Gastrocnemius medialis (tissue), 4 donors: ENCODE measurements at regions not wholly inside any gene's neighbourhood (a gene's known extent, or its start where the extent isn't known, plus 50 kb on each side); places are given as distances from the start of the nearest gene placed in this dataset.

Experiments used
- ATAC-seq, 2 donors: fragments of 150-250 bp; one replicate each; pipeline ENCODE4 v1.9.1; 2016
- DNase-seq, 2 donors: peaks; one replicate each; pipeline ENCODE4 v3.0.0-alpha.2; 2019
- H3K27ac ChIP-seq, 4 donors: fragments of 200-600 bp; sonication (generic); 1 replicate in 1 of 4; 2 replicates in 3 of 4; pipeline ENCODE4 v1.5.1; 2016 to 2018; ENCODE audit warnings: mild to moderate bottlenecking in 2 of 4, moderate library complexity in 1 of 4
- H3K27me3 ChIP-seq, 3 donors: fragments of 200-600 bp; sonication (generic) in 2 of 3; 1 replicate in 1 of 3; 2 replicates in 2 of 3; pipeline versions ENCODE4 v1.5.1 to v1.6.0; 2016 to 2019; ENCODE audit warnings: mild to moderate bottlenecking in 1 of 3, moderate library complexity in 1 of 3
- H3K36me3 ChIP-seq, 2 donors: fragments of 200-600 bp; sonication (generic) in 1 of 2; one replicate each; pipeline ENCODE4 v1.5.1; 2017 to 2018
- H3K4me1 ChIP-seq, 2 donors: fragments of 200-600 bp; sonication (generic) in 1 of 2; one replicate each; pipeline ENCODE4 v1.5.1; 2016 to 2017; ENCODE audit warnings: mild to moderate bottlenecking in 2 of 2
- H3K4me3 ChIP-seq, 4 donors: fragments of 200-600 bp; sonication (generic) in 3 of 4; 1 replicate in 1 of 4; 2 replicates in 3 of 4; pipeline ENCODE4 v1.5.1; 2016 to 2019; ENCODE audit warnings: mild to moderate bottlenecking in 2 of 4
- H3K9me3 ChIP-seq, 3 donors: fragments of 200-600 bp; sonication (generic) in 2 of 3; 1 replicate in 1 of 3; 2 replicates in 2 of 3; pipeline ENCODE4 v1.5.1; 2016 to 2019
- POLR2A ChIP-seq, 2 donors: fragments of 450-650 bp; IDR thresholded peaks; one replicate each; pipeline ENCODE4 v1.6.1; 2017; ENCODE audit warnings: antibody characterized with exemption in 2 of 2, mild to moderate bottlenecking in 2 of 2, moderate library complexity in 2 of 2
- in situ Hi-C, 4 donors: fragments of 200-750 bp; cut with MboI; loops; one replicate each; pipeline versions ENCODE4 v1.15.0 to v1.8.0; 2017; ENCODE audit warnings: low sequenced_read_pairs in 4 of 4
- intact Hi-C: fragments of 100-400 bp; cut with DNase I; formaldehyde crosslinking; loops from one replicate; pipeline ENCODE4 v1.15.1; 2023; ENCODE audit warnings: low total_unique reads
- TF ChIP-seq, protein P1 (sequence below), 5 experiments: fragments of 450-650 bp in 3 of 5; fragments of 200-600 bp in 2 of 5; sonication (generic) in 2 of 5; IDR thresholded peaks in 4 of 5; conservative IDR thresholded peaks in 1 of 5; 1 replicate in 4 of 5; 2 replicates in 1 of 5; pipeline ENCODE4 v1.5.1; 2016 to 2019; ENCODE audit warnings: antibody characterized with exemption in 5 of 5, mild to moderate bottlenecking in 3 of 5, moderate library complexity in 3 of 5

DNA sequence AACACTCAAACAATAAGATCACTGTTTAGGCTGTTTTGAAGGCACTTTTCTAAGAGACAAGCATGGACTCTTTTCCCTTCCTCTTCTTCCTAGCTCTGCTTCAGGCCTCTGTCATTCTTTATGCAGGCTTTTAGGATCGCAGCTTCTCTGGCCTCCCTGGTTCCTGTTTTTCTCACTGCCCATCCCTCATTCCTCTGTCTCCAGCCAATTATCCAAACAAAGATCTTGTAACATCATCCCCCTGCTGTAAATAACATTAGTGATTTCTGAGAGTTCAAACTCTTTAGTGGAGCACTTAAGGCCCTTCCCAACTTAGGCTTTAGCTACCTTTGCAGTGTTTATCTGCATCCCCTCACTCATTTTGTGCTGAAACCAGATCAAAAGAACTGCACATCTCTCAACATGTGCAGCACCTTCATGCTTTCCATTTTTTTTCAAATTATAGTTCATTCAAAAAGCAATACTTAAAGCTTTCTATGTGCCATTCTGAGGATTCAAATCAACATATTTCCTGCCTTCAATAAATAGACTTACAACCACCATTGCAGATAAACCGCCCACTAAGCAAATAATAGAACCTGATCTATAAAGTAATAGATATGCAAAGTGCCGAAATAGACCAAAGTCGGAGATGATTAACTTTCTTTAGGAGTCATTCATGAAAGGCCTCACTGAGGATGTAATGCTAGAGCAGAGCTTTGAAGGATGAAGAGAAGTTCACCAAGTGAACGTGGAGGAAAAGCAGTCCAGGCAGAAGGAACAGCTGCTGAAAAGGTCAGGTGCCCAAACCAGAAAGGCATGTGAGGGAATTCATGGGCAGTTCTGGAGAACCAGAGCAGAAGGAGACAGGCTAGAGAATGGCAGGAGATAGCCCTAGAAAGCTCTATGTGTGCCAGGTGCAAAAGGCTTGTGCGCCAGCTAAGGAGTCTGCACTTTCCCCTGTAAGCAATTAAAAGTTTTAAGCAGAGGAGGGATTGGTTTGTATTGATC, 95.8 kb upstream of the ZNF366 start:
- no peak for TF ChIP-seq POLR2A (IDR thresholded peaks at IDR 0.05)
- TF ChIP-seq, protein P1, sequence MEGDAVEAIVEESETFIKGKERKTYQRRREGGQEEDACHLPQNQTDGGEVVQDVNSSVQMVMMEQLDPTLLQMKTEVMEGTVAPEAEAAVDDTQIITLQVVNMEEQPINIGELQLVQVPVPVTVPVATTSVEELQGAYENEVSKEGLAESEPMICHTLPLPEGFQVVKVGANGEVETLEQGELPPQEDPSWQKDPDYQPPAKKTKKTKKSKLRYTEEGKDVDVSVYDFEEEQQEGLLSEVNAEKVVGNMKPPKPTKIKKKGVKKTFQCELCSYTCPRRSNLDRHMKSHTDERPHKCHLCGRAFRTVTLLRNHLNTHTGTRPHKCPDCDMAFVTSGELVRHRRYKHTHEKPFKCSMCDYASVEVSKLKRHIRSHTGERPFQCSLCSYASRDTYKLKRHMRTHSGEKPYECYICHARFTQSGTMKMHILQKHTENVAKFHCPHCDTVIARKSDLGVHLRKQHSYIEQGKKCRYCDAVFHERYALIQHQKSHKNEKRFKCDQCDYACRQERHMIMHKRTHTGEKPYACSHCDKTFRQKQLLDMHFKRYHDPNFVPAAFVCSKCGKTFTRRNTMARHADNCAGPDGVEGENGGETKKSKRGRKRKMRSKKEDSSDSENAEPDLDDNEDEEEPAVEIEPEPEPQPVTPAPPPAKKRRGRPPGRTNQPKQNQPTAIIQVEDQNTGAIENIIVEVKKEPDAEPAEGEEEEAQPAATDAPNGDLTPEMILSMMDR (IDR thresholded peaks at IDR 0.05 in 4 of 5, conservative IDR thresholded peaks at IDR 0.05 in 1 of 5) = no peak
- DNase-seq (no peak), ATAC-seq (no peak)
- H3K4me3 ChIP-seq = no peak overlapping the region
- in situ Hi-C loops (loop anchor here in 2 of 4 donors (25.0 kb wide), 2 partner anchors 209 to 359 kb away; partner anchors contain the start of genes FCHO2 (in 1 of the 2) and TNPO1 (in 1 of the 2)), intact Hi-C loops (no loop called here)
- no peaks in the 10 kb centered on the region for H3K27me3 ChIP-seq
- H3K27ac ChIP-seq = peak overlapping the region in 1 of 4 donors; percentile 29
- no peaks in the 10 kb centered on the region for H3K36me3 ChIP-seq
- peaks cover under 1 to 17% of the 10 kb centered on the region in 2 donors for H3K4me1 ChIP-seq
- no peaks in the 10 kb centered on the region for H3K9me3 ChIP-seq

DNA sequence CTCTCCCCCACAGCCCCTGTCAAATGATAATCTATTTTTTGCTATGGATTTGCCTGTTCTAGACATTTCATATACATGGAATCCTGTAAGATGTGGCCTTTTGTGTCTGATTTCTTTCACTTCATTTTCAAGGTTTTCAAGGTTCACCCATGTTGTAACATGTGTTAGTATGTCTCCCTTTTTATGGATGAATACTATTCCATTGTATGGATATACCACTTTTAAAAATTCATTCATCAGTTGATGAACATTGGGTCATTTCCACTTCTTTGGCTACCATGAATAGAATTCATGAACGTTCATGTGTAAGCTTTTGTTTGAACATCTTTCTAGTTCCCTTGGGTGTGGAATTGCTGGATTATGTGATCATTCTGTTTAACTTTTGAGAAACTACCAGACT, 94.7 kb upstream of the ZNF366 start:
- no peak for TF ChIP-seq POLR2A (IDR thresholded peaks at IDR 0.05)
- TF ChIP-seq, protein P1 (IDR thresholded peaks at IDR 0.05 in 4 of 5, conservative IDR thresholded peaks at IDR 0.05 in 1 of 5) = no peak
- ATAC-seq (no peak), DNase-seq (no peak)
- Histone ChIP-seq H3K27me3 (no peaks in the 10 kb centered on the region), H3K36me3 (no peaks in the 10 kb centered on the region), H3K4me1 (peaks cover 11 to 29% of the 10 kb centered on the region in 2 donors), H3K4me3 (no peak overlapping the region), H3K9me3 (no peaks in the 10 kb centered on the region), H3K27ac (no peak overlapping the region)
- in situ Hi-C loops (loop anchor here in 2 of 4 donors (25.0 kb wide), 2 partner anchors 210 to 360 kb away; partner anchors contain the start of genes FCHO2 (in 1 of the 2) and TNPO1 (in 1 of the 2)), intact Hi-C loops (no loop called here)

DNA sequence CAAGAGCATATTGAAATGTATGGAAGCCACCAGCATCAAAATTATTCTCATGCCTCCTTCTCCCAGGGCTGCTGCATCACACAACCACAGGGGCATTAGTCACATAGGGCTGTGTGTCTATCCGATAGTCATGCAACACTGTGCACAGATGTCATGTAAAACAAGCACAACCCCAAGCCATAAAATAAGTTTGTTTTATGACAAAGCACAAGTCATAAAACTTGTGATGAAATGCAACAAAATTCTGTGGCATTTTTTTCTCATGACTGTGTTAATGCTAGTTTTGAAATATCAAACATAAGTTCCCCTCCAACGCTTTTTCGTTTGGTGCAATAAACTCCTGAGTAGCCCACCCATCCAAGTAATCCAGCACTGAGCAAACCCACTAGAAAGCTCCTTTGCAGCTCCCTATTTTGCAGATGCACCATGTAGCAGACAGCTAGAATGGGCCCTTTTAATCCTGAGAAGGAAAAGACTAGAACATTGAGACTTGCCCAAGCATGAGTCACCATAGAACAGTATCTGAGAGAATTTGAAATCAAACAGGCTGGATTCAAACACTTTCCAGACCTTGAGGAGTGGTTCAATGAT, 93.3 kb upstream of the ZNF366 start:
- Histone ChIP-seq H3K36me3 (no peaks in the 10 kb centered on the region), H3K27ac (no peak overlapping the region), H3K27me3 (no peaks in the 10 kb centered on the region), H3K4me1 (peaks cover 13 to 32% of the 10 kb centered on the region in 2 donors), H3K4me3 (no peak overlapping the region), H3K9me3 (no peaks in the 10 kb centered on the region)
- intact Hi-C loops (no loop called here), in situ Hi-C loops (loop anchor here in 2 of 4 donors (25.0 kb wide), 2 partner anchors 212 to 362 kb away; partner anchors contain the start of genes FCHO2 (in 1 of the 2) and TNPO1 (in 1 of the 2))
- ATAC-seq (no peak), DNase-seq (no peak)
- TF ChIP-seq, protein P1 (IDR thresholded peaks at IDR 0.05 in 4 of 5, conservative IDR thresholded peaks at IDR 0.05 in 1 of 5) = no peak
- TF ChIP-seq POLR2A (IDR thresholded peaks at IDR 0.05) = no peak

DNA sequence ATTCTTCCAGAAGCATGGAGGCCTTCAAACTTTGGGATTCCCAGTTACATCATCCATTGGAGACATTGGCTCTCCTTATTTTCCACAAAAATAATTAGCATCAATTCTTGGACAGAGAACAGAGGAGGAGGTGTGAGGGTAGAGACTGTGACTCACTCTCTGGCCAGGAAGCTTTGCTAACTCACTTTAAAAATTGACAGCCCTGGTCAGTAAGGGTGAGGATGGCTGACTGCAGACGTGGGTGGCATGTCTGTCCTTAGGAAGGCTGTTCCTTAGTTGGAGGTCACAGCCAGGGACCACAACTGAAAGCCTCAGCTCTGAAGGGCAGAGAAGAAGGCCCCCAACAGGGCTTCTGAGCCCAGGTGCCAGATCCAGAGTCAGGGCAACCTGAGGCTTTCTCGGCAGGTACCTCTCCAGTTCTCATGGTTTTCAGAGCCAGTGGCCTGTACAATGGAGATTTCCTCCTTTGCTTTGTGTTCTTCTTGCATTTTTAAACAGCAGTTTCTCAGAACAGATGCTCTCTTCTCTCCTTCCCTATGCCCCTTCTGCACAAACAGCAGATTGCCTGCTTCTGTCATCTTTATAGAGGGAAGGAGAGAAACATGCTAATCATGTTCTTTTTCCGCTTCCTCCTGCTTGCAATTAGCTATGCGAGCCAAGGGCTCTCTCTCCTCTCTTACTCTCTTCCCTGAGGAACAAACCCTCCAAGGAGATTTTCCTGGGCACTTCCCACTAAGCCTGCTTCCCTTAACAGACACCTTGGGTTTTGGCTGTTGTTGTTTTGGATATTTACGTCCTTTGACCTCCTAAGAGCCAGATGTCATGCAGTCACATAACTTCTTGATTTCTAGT, 92.5 kb upstream of the ZNF366 start:
- H3K36me3 ChIP-seq = no peaks in the 10 kb centered on the region
- ATAC-seq (no peak), DNase-seq (no peak)
- in situ Hi-C loops (loop anchor here in 2 of 4 donors (25.0 kb wide), 2 partner anchors 213 to 363 kb away; partner anchors contain the start of genes FCHO2 (in 1 of the 2) and TNPO1 (in 1 of the 2)), intact Hi-C loops (no loop called here)
- TF ChIP-seq, protein P1 (IDR thresholded peaks at IDR 0.05 in 4 of 5, conservative IDR thresholded peaks at IDR 0.05 in 1 of 5) = no peak
- TF ChIP-seq POLR2A (IDR thresholded peaks at IDR 0.05) = no peak
- peaks cover 13 to 32% of the 10 kb centered on the region in 2 donors for H3K4me1 ChIP-seq
- H3K27ac ChIP-seq = no peak overlapping the region
- no peaks in the 10 kb centered on the region for H3K27me3 ChIP-seq
- H3K4me3 ChIP-seq = no peak overlapping the region
- H3K9me3 ChIP-seq = no peaks in the 10 kb centered on the region
